ENCODE measurements at regions not wholly inside any gene's neighbourhood (a gene's known extent, or its start where the extent isn't known, plus 50 kb on each side); places are given as distances from the start of the nearest gene placed in this dataset.

DNA sequence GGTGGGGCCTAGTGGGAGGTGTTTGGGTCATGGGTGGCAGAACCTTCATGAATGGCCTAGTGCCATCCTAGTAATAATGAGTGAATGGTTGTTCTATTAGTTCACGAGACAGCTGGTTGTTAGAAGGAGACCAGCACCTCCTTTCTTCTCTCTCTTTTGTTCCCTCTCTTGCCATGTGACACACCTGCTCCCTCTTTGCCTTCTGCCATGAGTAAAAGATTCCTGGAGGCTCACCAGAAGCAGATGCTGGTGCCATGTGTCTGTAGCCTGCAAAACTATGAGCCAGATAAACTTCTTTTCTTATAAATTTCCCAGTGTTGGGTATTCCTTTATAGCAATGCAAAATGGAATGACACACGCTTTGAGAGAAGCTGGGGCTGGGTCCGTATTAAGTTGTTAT, 89.0 kb upstream of the SLC4A7 start:
- DNase-seq, result no peak
- Histone ChIP-seq H3K9me2 (no peaks in the 10 kb centered on the region), H3K4me2 (no peak overlapping the region), H3K79me2 (ENCODE audit: insufficient read depth) (no peaks in the 10 kb centered on the region), H4K20me1 (ENCODE audit: insufficient read depth) (no peaks in the 10 kb centered on the region), H3K27me3 (ENCODE audit: insufficient read depth) (no peaks in the 10 kb centered on the region), H3K9ac (no peak overlapping the region), H2AFZ (ENCODE audit: low read depth) (no peak overlapping the region), H3K36me3 (replicated peaks in 1 of 2; ENCODE audit: control insufficient read depth in 1 of 2, insufficient read depth in 2 of 2, low read length in 1 of 2) (no peaks in the 10 kb centered on the region), H3K27ac (ENCODE audit: low read depth in 2 of 2, low read length in 1 of 2) (no peak overlapping the region), H3K4me3 (ENCODE audit: low read depth in 2 of 2, low read length in 1 of 2) (no peak overlapping the region), H3K9me3 (no peaks in the 10 kb centered on the region), H3F3A (replicated peaks; ENCODE audit: insufficient read depth) (no peaks in the 10 kb centered on the region), H3K4me1 (ENCODE audit: control insufficient read depth in 1 of 2, insufficient read depth in 2 of 2, low read depth in 1 of 2, low read length in 1 of 2) (peaks cover 3 to 7% of the 10 kb centered on the region in 2 experiments; a peak in 2 of 4 replicates)
- TF ChIP-seq CTCF (IDR thresholded peaks at IDR 0.05) (no peak), FOXJ3 (CRISPR knock-in tag; IDR thresholded peaks at IDR 0.05) (no peak), MAX (IDR thresholded peaks at IDR 0.05; ENCODE audit: low read depth) (no peak), EP300 (IDR thresholded peaks at IDR 0.05; ENCODE audit: borderline replicate concordance in 1 of 2, low read depth in 1 of 2, low read length in 1 of 2) (no peak), ZBTB33 (IDR thresholded peaks at IDR 0.05; ENCODE audit: borderline replicate concordance, low read depth) (no peak), GABPA (IDR thresholded peaks at IDR 0.05; ENCODE audit: low read depth) (no peak)
- TF ChIP-seq, protein P1, sequence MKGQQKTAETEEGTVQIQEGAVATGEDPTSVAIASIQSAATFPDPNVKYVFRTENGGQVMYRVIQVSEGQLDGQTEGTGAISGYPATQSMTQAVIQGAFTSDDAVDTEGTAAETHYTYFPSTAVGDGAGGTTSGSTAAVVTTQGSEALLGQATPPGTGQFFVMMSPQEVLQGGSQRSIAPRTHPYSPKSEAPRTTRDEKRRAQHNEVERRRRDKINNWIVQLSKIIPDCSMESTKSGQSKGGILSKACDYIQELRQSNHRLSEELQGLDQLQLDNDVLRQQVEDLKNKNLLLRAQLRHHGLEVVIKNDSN (IDR thresholded peaks at IDR 0.05; ENCODE audit: borderline replicate concordance, low read depth), result no peak
- 94% methylated on average over 3 of the region's 3 CpGs for WGBS (ENCODE audit: low lambda C conversion rate)
- ChIA-PET POLR2A (no interaction called here), CTCF (no interaction called here)

DNA sequence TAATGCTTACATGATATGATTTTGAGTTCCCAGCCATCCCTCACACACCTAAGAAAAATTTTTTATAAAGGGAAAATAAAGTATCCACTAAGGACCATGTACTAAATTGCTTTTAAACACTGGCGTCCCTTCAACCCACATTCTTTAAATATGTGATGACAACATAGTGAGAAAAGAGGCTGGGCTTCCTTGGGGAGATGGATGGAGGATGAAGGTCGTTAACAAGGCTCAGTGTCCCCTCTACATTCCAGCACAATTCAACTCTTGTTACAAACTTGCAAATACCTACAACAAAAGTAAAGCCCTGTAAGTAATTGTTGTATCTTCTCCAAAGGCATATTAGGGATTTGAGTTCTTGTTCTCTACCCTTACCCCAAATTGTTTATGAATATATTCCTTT, 87.2 kb upstream of the SLC4A7 start:
- peaks cover 3 to 8% of the 10 kb centered on the region in 2 experiments; a peak in 1 of 4 replicates for H3K4me1 ChIP-seq (ENCODE audit: control insufficient read depth in 1 of 2, insufficient read depth in 2 of 2, low read depth in 1 of 2, low read length in 1 of 2)
- ChIA-PET POLR2A (no interaction called here), CTCF (no interaction called here)
- no peaks in the 10 kb centered on the region for H3F3A ChIP-seq (replicated peaks; ENCODE audit: insufficient read depth)
- no peaks in the 10 kb centered on the region for H3K27me3 ChIP-seq (ENCODE audit: insufficient read depth)
- H3K4me3 ChIP-seq (ENCODE audit: low read depth in 2 of 2, low read length in 1 of 2), result no peak overlapping the region
- H3K36me3 ChIP-seq (replicated peaks in 1 of 2; ENCODE audit: control insufficient read depth in 1 of 2, insufficient read depth in 2 of 2, low read length in 1 of 2), result no peaks in the 10 kb centered on the region
- no peaks in the 10 kb centered on the region for H3K9me2 ChIP-seq
- H3K79me2 ChIP-seq (ENCODE audit: insufficient read depth), result no peaks in the 10 kb centered on the region
- DNase-seq, result no peak
- H3K9me3 ChIP-seq, result no peaks in the 10 kb centered on the region
- H2AFZ ChIP-seq (ENCODE audit: low read depth), result no peak overlapping the region
- H4K20me1 ChIP-seq (ENCODE audit: insufficient read depth), result no peaks in the 10 kb centered on the region
- H3K27ac ChIP-seq (ENCODE audit: low read depth in 2 of 2, low read length in 1 of 2), result no peak overlapping the region
- WGBS (ENCODE audit: low lambda C conversion rate), result 85% methylated on average over 2 of the region's 2 CpGs
- H3K9ac ChIP-seq, result no peak overlapping the region
- H3K4me2 ChIP-seq, result no peak overlapping the region
- no peak for TF ChIP-seq POLR2AphosphoS5 (IDR thresholded peaks at IDR 0.05; ENCODE audit: low read depth, low read length)
- no peak for TF ChIP-seq EP300 (IDR thresholded peaks at IDR 0.05; ENCODE audit: borderline replicate concordance in 1 of 2, low read depth in 1 of 2, low read length in 1 of 2)
- no peak for TF ChIP-seq FOXM1 (IDR thresholded peaks at IDR 0.05; ENCODE audit: low read depth)
- TF ChIP-seq RFX5 (IDR thresholded peaks at IDR 0.05; ENCODE audit: low read length), result no peak
- no peak for TF ChIP-seq SMC3 (IDR thresholded peaks at IDR 0.05; ENCODE audit: low read depth, low read length)
- TF ChIP-seq ZBTB33 (IDR thresholded peaks at IDR 0.05; ENCODE audit: borderline replicate concordance, low read depth), result no peak
- TF ChIP-seq MXI1 (IDR thresholded peaks at IDR 0.05; ENCODE audit: low read depth, low read length), result no peak
- no peak for TF ChIP-seq MEF2A (IDR thresholded peaks at IDR 0.05; ENCODE audit: borderline replicate concordance, low read depth)
- no peak for TF ChIP-seq NFIC (IDR thresholded peaks at IDR 0.05; ENCODE audit: borderline replicate concordance)
- no peak for TF ChIP-seq RCOR1 (IDR thresholded peaks at IDR 0.05; ENCODE audit: low read length)
- no peak for TF ChIP-seq YY1 (IDR thresholded peaks at IDR 0.05; ENCODE audit: low read depth)
- TF ChIP-seq RAD21 (IDR thresholded peaks at IDR 0.05; ENCODE audit: low read length), result no peak
- no peak for TF ChIP-seq NRF1 (IDR thresholded peaks at IDR 0.05; ENCODE audit: low read depth, low read length)
- TF ChIP-seq TEAD4 (IDR thresholded peaks at IDR 0.05; ENCODE audit: borderline replicate concordance, insufficient read depth), result no peak
- no peak for TF ChIP-seq CHD2 (IDR thresholded peaks at IDR 0.05; ENCODE audit: low read length, partially characterized antibody)
- TF ChIP-seq RXRA (IDR thresholded peaks at IDR 0.05; ENCODE audit: borderline replicate concordance, low read depth), result no peak
- TF ChIP-seq, protein P2, sequence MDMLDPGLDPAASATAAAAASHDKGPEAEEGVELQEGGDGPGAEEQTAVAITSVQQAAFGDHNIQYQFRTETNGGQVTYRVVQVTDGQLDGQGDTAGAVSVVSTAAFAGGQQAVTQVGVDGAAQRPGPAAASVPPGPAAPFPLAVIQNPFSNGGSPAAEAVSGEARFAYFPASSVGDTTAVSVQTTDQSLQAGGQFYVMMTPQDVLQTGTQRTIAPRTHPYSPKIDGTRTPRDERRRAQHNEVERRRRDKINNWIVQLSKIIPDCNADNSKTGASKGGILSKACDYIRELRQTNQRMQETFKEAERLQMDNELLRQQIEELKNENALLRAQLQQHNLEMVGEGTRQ (IDR thresholded peaks at IDR 0.05; ENCODE audit: borderline replicate concordance, low read depth, low read length), result no peak
